ENCODE measurements at regions not wholly inside any gene's neighbourhood (a gene's known extent, or its start where the extent isn't known, plus 50 kb on each side); places are given as distances from the start of the nearest gene placed in this dataset.

GRCh38 chr5:136506131-136506530, 140.8 kb upstream of the TRPC7 start:
- no peak for TF ChIP-seq CTCF (IDR thresholded peaks at IDR 0.05)
- TF ChIP-seq POLR2A (IDR thresholded peaks at IDR 0.05) = no peak
- no peak for TF ChIP-seq EP300 (IDR thresholded peaks at IDR 0.05)

Measured in tibial nerve (tissue), 4 donors.